NCI-H2107 treated with DMSO at 0.1 percent for 48 hours (cell line): ENCODE measurements at regions not wholly inside any gene's neighbourhood (a gene's known extent, or its start where the extent isn't known, plus 50 kb on each side); places are given as distances from the start of the nearest gene placed in this dataset.
A peak's percentile ranks its signal among the peaks of the same experiment; 100 is the strongest.

Experiments
- DNase-seq: peaks from one replicate; lab custom pipeline; 2025; ENCODE audit not compliant: unreplicated experiment; lab: John Stamatoyannopoulos, UW

GRCh38 chr4:64613046-64613445, 203.8 kb upstream of the TECRL start:
- no peak for DNase-seq

DNA sequence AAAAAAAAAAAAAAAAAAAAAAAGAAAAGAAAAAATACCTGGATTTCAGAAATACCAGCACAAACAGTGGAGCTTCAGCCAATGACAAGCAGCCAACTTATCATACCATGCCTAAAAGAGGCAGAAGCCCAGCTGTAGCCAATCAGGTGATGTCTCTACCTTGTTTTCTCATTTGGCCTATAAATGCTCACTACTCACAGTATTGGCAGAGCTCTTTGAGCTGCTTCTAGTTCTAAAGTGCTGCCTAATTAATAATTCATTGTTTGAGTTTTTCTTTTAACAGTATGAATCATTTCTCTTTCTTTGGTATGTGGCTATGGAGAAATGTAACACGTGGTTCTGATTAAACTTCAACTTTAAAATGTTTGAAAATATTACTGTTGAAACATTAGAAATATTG, 188.8 kb upstream of the TECRL start:
- no peak for DNase-seq

DNA sequence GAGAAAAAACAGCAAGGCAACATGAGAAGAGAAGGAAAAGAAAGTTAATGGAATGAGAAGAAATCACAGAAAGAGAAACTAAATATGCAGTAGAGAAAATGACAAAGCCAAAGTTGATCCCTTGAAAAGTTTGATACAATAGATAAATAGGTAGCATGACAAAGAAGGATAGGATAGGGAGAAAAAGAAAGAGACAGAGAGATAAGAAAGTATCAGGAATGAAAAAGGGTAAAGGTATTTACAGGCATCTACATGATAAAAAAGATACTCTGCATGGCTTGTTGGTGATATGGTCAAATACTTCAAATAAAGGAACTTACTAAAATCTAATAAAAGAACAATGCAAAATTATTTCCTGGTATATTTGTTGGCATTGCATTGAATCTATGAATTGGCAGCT, 185.5 kb upstream of the TECRL start:
- no peak for DNase-seq

- no peak for DNase-seq
Observed at GRCh38 chr4:64588507-64588906, 179.3 kb upstream of the TECRL start.

GRCh38 chr4:64584981-64585557, 175.8 kb upstream of the TECRL start:
- no peak for DNase-seq

DNA sequence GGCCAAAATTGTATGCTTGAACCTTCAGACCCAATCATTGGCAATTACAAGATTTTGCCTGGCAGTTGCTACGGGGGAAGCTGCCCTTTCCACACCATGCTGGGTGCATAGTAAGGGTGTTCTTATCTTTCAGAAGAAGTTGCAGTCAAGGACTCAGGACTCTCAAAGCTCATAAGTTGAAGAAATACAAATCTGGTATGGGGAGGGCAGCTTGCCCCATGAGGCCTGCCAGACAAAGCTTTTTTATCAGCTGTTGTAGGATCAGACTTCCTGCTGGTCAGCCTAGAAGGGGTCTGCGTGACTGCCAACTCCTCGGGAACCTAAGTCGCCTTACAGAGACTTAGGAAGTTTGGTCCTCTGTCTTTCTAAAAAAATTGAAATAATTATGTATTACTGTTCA, 174.9 kb upstream of the TECRL start:
- DNase-seq, result no peak

DNA sequence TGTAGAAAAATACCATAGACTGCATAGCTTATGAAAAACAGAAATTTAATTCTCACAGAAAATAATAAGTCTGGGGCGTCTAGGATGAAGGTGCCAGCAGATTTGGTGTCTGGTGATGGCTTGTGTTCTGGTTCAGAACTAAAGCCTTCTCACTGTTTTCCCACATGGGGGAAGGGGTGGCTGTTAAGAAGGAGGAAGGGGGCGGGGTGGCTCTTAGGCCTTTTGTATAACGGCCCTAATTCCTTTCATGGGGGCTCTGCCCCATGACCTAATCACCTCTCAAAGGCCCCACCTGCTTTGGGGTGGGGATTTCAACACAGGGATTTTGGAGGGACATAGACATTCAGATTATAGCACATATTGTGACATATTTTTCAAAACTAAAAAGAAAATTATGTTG, 173.2 kb upstream of the TECRL start:
- DNase-seq, result no peak

GRCh38 chr4:64581422-64581821, 172.2 kb upstream of the TECRL start:
- no peak for DNase-seq

DNA sequence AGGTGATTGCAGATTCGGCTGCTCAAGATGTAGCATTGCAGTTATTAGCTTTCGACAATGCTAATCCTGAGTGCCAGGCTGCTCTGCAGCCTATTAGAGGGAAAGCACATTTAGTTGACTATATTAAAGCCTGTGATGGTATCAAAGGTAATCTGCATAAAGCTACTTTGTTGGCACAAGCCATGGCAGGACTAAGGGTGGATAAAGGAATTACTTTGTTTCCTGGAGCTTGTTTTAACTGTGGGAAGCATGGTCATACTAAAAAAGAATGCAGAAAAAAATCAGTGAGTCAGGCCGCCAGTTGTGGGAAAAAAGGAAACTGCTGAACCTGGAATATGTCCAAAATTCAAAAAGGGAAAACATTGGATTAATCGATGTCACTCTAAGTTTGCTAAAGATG, 154.9 kb upstream of the TECRL start:
- no peak for DNase-seq

GRCh38 chr4:64559571-64559970, 150.3 kb upstream of the TECRL start:
- DNase-seq, result no peak

- DNase-seq, result no peak
Observed at GRCh38 chr4:64551125-64551524, 141.9 kb upstream of the TECRL start.

- no peak for DNase-seq
Observed at GRCh38 chr4:64545593-64545992, 136.3 kb upstream of the TECRL start.

- DNase-seq, result peak; percentile 37
Observed at GRCh38 chr4:64539234-64539849, 130.1 kb upstream of the TECRL start.

GRCh38 chr4:64538219-64538618, 129.0 kb upstream of the TECRL start:
- DNase-seq, result no peak

- no peak for DNase-seq
Observed at GRCh38 chr4:64533637-64534036, 124.4 kb upstream of the TECRL start.

DNA sequence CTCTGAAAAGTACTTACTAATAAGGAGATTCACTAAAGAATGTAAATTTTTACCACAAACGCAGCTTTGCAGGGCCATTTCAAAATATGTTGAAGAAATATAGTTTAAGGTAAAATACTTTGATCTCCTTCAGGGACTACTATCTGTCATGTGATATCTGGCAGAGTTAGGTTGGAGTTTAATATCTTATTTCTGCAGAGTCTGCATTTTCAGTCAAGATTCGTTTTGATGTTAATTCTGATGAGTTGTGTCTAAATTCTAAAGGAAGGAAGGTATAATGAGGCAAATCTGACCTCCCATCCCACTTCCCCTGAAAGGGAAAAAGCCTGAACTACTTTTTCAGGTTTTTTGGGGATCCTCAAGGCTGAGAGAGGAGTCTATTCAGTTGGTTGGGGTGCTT, 123.9 kb upstream of the TECRL start:
- DNase-seq, result no peak

GRCh38 chr4:64520421-64520820, 111.2 kb upstream of the TECRL start:
- no peak for DNase-seq

GRCh38 chr4:64518600-64518999, 109.3 kb upstream of the TECRL start:
- DNase-seq, result no peak

GRCh38 chr4:64516176-64516575, 106.9 kb upstream of the TECRL start:
- no peak for DNase-seq

DNA sequence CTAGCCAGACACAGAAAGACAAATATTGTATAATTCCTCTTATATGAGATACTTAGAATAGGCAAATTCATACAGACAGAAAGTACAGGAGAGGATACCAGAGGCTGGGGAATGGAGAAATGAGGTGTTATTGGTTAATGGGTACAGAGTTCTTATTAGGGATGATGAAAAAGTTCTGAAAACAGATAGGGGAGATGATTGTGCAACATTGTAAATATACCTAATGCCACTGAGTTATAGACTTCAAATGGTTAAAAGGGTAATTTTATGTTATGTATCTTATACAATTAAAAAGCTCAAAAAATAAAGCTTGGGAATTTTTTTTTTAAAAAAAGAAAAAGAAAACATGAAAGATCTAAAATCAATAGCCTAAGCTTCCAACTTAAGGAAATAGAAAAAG, 98.8 kb upstream of the TECRL start:
- no peak for DNase-seq

- no peak for DNase-seq
Observed at GRCh38 chr4:64503945-64504675, 94.9 kb upstream of the TECRL start.

DNA sequence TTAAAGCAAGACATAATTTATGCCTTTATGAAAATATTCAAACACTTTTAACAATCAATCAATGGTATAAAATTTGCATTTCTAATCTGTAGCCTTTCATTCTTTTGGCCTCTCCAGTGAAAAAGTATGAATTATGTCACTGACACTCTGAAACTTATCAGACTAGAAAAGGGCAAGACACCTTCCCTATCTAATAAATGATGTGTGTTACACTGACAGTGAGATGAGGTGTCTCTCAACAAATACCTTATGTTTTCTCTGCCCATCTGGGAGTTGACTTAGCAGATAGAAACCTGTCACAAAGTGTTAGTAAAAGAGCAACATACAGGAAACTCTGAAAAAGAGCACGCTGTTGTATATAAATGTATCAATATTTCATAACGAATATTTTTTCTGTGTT, 94.2 kb upstream of the TECRL start:
- DNase-seq, result no peak

DNA sequence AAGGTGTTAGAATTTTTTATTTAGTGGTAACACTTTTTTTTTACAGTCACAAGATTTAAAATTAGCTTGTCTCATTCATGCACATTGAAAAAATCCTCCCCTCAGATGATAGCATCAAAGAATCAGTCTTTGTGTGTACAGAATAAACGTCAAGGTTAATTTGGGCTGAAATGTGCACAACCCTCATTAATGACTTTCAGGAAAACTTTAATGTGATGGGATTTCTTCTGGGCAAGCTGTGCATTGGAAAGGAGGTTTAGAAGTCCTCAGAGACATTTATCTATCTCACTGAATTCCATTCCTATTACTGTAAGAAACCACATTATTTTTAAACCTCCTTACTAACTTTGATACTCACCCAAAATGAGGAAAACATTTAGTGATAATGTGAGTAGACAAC, 88.2 kb upstream of the TECRL start:
- no peak for DNase-seq
